OCI-LY1 (cell line): ENCODE measurements at regions not wholly inside any gene's neighbourhood (a gene's known extent, or its start where the extent isn't known, plus 50 kb on each side); places are given as distances from the start of the nearest gene placed in this dataset.
"Not testable (repeated sequence)": the region's sequence is repeated elsewhere in the genome, so short reads cannot be mapped to it uniquely, and the experiment has no call there.

Experiments
- CTCF ChIP-seq: fragments of 200-600 bp; sonication (generic), shearing (Covaris generic); IDR thresholded peaks from 2 replicates; pipeline ENCODE4 v1.5.1; 2017; ENCODE audit warnings: mild to moderate bottlenecking, antibody characterized with exemption, low read length, moderate library complexity, mixed read lengths
- EZH2 ChIP-seq: fragments of 200-600 bp; sonication (generic), shearing (Covaris generic); IDR thresholded peaks from 2 replicates; pipeline ENCODE4 v1.8.0; 2017; ENCODE audit warnings: borderline replicate concordance, mixed run types, mild to moderate bottlenecking, antibody characterized with exemption, low read length, moderate library complexity, mixed read lengths

DNA sequence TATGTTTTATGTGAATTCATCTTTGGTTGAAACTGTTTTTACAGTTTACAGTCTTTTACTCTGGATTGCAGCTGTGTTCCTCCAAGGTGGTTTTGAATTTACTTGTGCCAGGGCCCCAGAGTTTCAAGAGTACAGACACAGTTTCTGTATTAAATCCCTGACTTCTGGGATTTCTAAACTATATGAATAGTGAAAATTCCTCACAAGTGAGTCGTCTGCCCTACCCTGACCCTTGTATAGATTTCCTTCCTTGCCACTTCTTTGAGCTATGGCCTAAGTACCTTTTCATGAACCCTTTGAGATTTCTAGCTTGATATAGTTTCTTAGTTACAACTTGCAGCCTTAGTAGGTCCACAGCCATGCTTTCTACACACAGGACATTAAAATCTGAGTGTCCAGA is 700.8 kb downstream of the CDY1 start:
- TF ChIP-seq CTCF, EZH2: not testable (repeated sequence)
